Stimulated activated CD8-positive, alpha-beta memory T cell treated with anti-CD3 and anti-CD28 coated beads, Interleukin-12 subunit alpha, Interleukin-12 subunit beta, amount 100 ng/mL, for 24 hours (primary cell): ENCODE measurements at regions not wholly inside any gene's neighbourhood (a gene's known extent, or its start where the extent isn't known, plus 50 kb on each side); places are given as distances from the start of the nearest gene placed in this dataset.
"Not testable (repeated sequence)": the region's sequence is repeated elsewhere in the genome, so short reads cannot be mapped to it uniquely, and the experiment has no call there.

Experiments used
- DNase-seq: peaks from one replicate; pipeline ENCODE4 v3.0.0-alpha.2; 2020; ENCODE audit errors: extremely low read depth

GRCh38 chr3:178340506-178340905, 195.7 kb upstream of the KCNMB2 start:
- DNase-seq: no peak

GRCh38 chr3:178341636-178342035, 194.6 kb upstream of the KCNMB2 start:
- DNase-seq: no peak

GRCh38 chr3:178342111-178342510, 194.1 kb upstream of the KCNMB2 start:
- DNase-seq: no peak

- DNase-seq: no peak
Observed at GRCh38 chr3:178343433-178344038, 192.7 kb upstream of the KCNMB2 start.

- DNase-seq: no peak
Observed at GRCh38 chr3:178345944-178346343, 190.3 kb upstream of the KCNMB2 start.

GRCh38 chr3:178348561-178349217, 187.5 kb upstream of the KCNMB2 start:
- not testable (repeated sequence) for DNase-seq

- not testable (repeated sequence) for DNase-seq
Observed at GRCh38 chr3:178349218-178349596, 187.0 kb upstream of the KCNMB2 start.

- DNase-seq: no peak
Observed at GRCh38 chr3:178350763-178351162, 185.5 kb upstream of the KCNMB2 start.

- no peak for DNase-seq
Observed at GRCh38 chr3:178352326-178353005, 183.8 kb upstream of the KCNMB2 start.

GRCh38 chr3:178353006-178353694, 183.1 kb upstream of the KCNMB2 start:
- no peak for DNase-seq

GRCh38 chr3:178359728-178360127, 176.5 kb upstream of the KCNMB2 start:
- no peak for DNase-seq

GRCh38 chr3:178363048-178363447, 173.2 kb upstream of the KCNMB2 start:
- DNase-seq: not testable (repeated sequence)

GRCh38 chr3:178367817-178368617, 168.2 kb upstream of the KCNMB2 start:
- no peak for DNase-seq

- DNase-seq: no peak
Observed at GRCh38 chr3:178369006-178369405, 167.2 kb upstream of the KCNMB2 start.

- DNase-seq: no peak
Observed at GRCh38 chr3:178369811-178370210, 166.4 kb upstream of the KCNMB2 start.

- DNase-seq: no peak
Observed at GRCh38 chr3:178370387-178370786, 165.8 kb upstream of the KCNMB2 start.

GRCh38 chr3:178381555-178381954, 154.7 kb upstream of the KCNMB2 start:
- DNase-seq: no peak

- DNase-seq: no peak
Observed at GRCh38 chr3:178381971-178382448, 154.2 kb upstream of the KCNMB2 start.

- DNase-seq: no peak
Observed at GRCh38 chr3:178382449-178383061, 153.7 kb upstream of the KCNMB2 start.

GRCh38 chr3:178384321-178385230, 151.7 kb upstream of the KCNMB2 start:
- no peak for DNase-seq
